DOHH2 (cell line): ENCODE measurements at regions not wholly inside any gene's neighbourhood (a gene's known extent, or its start where the extent isn't known, plus 50 kb on each side); places are given as distances from the start of the nearest gene placed in this dataset.
A peak's percentile ranks its signal among the peaks of the same experiment; 100 is the strongest.

Experiments used
- H3F3A ChIP-seq: fragments of 200-600 bp; sonication (generic), shearing (Covaris generic); 2 replicates; pipeline ENCODE4 v1.6.0; 2016; ENCODE audit warnings: antibody characterized with exemption, mild to moderate bottlenecking; ENCODE audit not compliant: control insufficient read depth, insufficient read depth
- H3K27ac ChIP-seq: fragments of 200-600 bp; sonication (generic); 2 replicates; pipeline ENCODE4 v1.5.1; 2014; ENCODE audit warnings: low read depth, mild to moderate bottlenecking, low read length, moderate library complexity
- H3K27me3 ChIP-seq: fragments of 200-600 bp; sonication (generic); 2 replicates; pipeline ENCODE4 v1.6.1; 2014; ENCODE audit warnings: mild to moderate bottlenecking, low read length, mixed read lengths; ENCODE audit not compliant: control insufficient read depth
- H3K36me3 ChIP-seq: fragments of 200-600 bp; sonication (generic); 2 replicates; pipeline ENCODE4 v1.6.1; 2014; ENCODE audit warnings: mild to moderate bottlenecking, low read length, moderate library complexity, mixed read lengths; ENCODE audit not compliant: control insufficient read depth
- H3K4me1 ChIP-seq: fragments of 200-600 bp; sonication (generic); 2 replicates; pipeline ENCODE4 v1.6.1; 2014; ENCODE audit warnings: mild to moderate bottlenecking, low read length, mixed read lengths; ENCODE audit not compliant: control insufficient read depth
- H3K4me2 ChIP-seq: fragments of 200-600 bp; sonication (generic); 2 replicates; pipeline ENCODE4 v1.6.0; 2014; ENCODE audit warnings: mild to moderate bottlenecking, low read length, moderate library complexity
- H3K4me3 ChIP-seq: fragments of 200-600 bp; sonication (generic); 2 replicates; pipeline ENCODE4 v1.5.1; 2014; ENCODE audit warnings: mild to moderate bottlenecking, low read length, mixed read lengths
- H3K79me2 ChIP-seq: fragments of 200-600 bp; sonication (generic); 2 replicates; pipeline ENCODE4 v1.6.1; 2014; ENCODE audit warnings: mild to moderate bottlenecking, low read length, mixed read lengths; ENCODE audit not compliant: control insufficient read depth
- H3K9me2 ChIP-seq: fragments of 200-600 bp; sonication (generic); replicated peaks from 2 replicates; pipeline ENCODE4 v1.6.1; 2014; ENCODE audit warnings: mild to moderate bottlenecking, low read length, mixed read lengths; ENCODE audit not compliant: control insufficient read depth
- H3K9me3 ChIP-seq: fragments of 200-600 bp; sonication (generic); 2 replicates; pipeline ENCODE4 v1.6.1; 2014; ENCODE audit warnings: antibody characterized with exemption, low read length, mixed read lengths; ENCODE audit not compliant: control insufficient read depth, insufficient read depth
- H4K20me1 ChIP-seq: fragments of 200-600 bp; sonication (generic); 2 replicates; pipeline ENCODE4 v1.6.0; 2014; ENCODE audit warnings: low read depth, mild to moderate bottlenecking, antibody characterized with exemption, low read length, moderate library complexity; ENCODE audit not compliant: control insufficient read depth, insufficient read depth
- EZH2phosphoT487 ChIP-seq: fragments of 200-600 bp; sonication (generic); IDR thresholded peaks from 2 replicates; pipeline ENCODE4 v1.6.1; 2017; ENCODE audit warnings: borderline replicate concordance, mild to moderate bottlenecking, antibody characterized with exemption, low read length, moderate library complexity, mixed read lengths
- TF ChIP-seq, protein P1 (sequence below): fragments of 200-600 bp; sonication (generic); IDR thresholded peaks from one replicate; pipeline ENCODE4 v1.5.1; 2014; ENCODE audit warnings: antibody characterized with exemption, mild to moderate bottlenecking, low read depth, low read length; ENCODE audit not compliant: poor library complexity, severe bottlenecking

DNA sequence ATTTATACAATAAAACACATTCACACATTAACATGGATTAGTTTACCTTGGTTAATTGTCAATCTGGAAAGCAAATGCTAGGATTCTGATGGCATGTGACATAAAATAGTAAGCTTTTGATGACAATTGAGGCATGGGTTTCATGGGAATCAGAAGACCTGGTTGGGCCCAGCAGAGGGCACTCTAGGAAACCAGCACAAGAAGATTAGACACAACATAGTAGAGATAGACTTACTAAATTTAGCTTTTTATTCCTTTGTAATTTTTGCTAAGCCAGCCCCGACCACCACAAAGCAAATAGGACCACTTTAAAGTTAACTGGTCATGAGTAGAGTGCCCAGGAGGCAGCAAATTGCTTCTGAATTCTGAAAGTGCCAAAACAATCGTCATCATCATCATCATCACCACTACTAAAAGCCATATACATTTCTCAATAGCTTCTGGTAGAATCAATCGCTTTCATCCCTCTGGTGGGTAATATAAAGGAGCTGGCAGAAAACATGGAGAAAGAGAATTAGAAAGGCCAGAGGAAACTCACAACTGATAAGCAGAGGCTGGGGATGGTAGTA, 163.2 kb downstream of the ARRDC3 start:
- Histone ChIP-seq H3F3A (no peaks in the 10 kb centered on the region), H3K27ac (no peak overlapping the region), H3K4me1 (peaks cover 3% of the 10 kb centered on the region; the same call in 1 of the 2 replicates), H3K4me2 (no peak overlapping the region), H3K4me3 (no peak overlapping the region), H3K27me3 (peaks cover 15% of the 10 kb centered on the region), H3K36me3 (no peaks in the 10 kb centered on the region), H3K9me2 (no peaks in the 10 kb centered on the region), H3K9me3 (no peaks in the 10 kb centered on the region), H3K79me2 (no peaks in the 10 kb centered on the region), H4K20me1 (no peaks in the 10 kb centered on the region)
- no peak for TF ChIP-seq EZH2phosphoT487
- TF ChIP-seq, protein P1, sequence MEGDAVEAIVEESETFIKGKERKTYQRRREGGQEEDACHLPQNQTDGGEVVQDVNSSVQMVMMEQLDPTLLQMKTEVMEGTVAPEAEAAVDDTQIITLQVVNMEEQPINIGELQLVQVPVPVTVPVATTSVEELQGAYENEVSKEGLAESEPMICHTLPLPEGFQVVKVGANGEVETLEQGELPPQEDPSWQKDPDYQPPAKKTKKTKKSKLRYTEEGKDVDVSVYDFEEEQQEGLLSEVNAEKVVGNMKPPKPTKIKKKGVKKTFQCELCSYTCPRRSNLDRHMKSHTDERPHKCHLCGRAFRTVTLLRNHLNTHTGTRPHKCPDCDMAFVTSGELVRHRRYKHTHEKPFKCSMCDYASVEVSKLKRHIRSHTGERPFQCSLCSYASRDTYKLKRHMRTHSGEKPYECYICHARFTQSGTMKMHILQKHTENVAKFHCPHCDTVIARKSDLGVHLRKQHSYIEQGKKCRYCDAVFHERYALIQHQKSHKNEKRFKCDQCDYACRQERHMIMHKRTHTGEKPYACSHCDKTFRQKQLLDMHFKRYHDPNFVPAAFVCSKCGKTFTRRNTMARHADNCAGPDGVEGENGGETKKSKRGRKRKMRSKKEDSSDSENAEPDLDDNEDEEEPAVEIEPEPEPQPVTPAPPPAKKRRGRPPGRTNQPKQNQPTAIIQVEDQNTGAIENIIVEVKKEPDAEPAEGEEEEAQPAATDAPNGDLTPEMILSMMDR, result peak; percentile 66

DNA sequence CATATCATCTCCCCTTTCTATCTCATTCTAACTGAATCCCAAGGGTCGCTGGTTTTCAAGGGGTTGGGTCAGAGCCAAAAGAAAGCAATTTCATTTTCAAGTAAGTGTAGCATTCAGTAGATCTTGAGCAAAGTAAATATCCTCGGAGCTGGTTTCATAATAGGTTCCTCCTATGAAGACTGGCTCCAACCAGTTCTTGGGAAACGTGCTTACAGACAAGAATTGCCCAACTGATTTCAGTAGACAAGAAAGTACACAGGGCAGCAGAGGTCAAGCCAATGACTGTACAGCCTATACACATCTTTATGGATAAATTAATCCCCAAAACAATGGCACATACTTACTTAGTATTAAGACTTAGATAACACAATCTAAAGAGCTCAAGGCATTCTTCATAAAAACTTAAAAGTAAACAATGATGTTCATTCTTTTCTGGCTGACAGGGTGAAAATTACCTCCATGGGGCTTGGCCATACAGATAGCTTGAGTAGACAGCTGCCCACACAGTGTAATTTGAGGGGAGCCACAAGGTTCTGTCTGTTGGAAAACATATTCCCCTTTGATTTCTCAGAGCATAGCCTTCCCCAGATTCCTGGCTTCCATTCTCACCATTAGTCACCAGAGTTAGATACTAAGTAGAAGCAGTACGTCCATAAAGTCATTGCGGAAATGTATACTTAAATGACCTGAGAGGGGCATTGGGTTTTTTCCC, 163.9 kb downstream of the ARRDC3 start:
- Histone ChIP-seq H3K4me1 (peaks cover 3% of the 10 kb centered on the region; the same call in 1 of the 2 replicates), H3K79me2 (no peaks in the 10 kb centered on the region), H3K9me2 (no peaks in the 10 kb centered on the region), H3K4me3 (no peak overlapping the region), H3K4me2 (no peak overlapping the region), H3K27me3 (peaks cover 14% of the 10 kb centered on the region), H3K36me3 (no peaks in the 10 kb centered on the region), H3K9me3 (no peaks in the 10 kb centered on the region), H3F3A (no peaks in the 10 kb centered on the region), H4K20me1 (no peaks in the 10 kb centered on the region), H3K27ac (no peak overlapping the region)
- TF ChIP-seq, protein P1, result no peak
- no peak for TF ChIP-seq EZH2phosphoT487

DNA sequence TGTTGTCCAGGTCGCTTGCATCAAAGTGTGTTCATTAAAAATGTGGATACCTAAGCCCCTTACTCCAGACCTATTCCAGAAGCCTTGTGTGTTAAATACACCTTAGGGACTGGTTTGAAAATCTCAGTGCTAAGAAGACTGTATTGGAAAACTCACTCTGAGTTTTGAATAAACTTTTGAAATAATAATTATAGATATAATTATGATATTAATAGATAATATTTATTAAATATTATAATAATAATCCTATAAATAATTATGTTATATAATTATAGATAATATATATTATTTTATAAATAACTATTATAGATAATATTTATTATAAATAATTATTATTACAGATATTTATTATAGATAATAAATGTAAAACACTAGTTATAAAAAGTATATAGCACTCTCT, 165.3 kb downstream of the ARRDC3 start:
- Histone ChIP-seq H3K79me2 (no peaks in the 10 kb centered on the region), H3K9me3 (no peaks in the 10 kb centered on the region), H3K4me1 (peaks cover 3% of the 10 kb centered on the region; the same call in 1 of the 2 replicates), H3F3A (no peaks in the 10 kb centered on the region), H3K9me2 (no peaks in the 10 kb centered on the region), H3K27me3 (peaks cover 14% of the 10 kb centered on the region), H3K4me2 (no peak overlapping the region), H3K27ac (no peak overlapping the region), H4K20me1 (no peaks in the 10 kb centered on the region), H3K4me3 (no peak overlapping the region), H3K36me3 (no peaks in the 10 kb centered on the region)
- no peak for TF ChIP-seq EZH2phosphoT487
- TF ChIP-seq, protein P1, result no peak
